Thyroid gland (tissue), 4 donors: ENCODE measurements at regions not wholly inside any gene's neighbourhood (a gene's known extent, or its start where the extent isn't known, plus 50 kb on each side); places are given as distances from the start of the nearest gene placed in this dataset.

ENCODE experiments used
- CTCF ChIP-seq, 6 experiments: fragments of 200-600 bp in 3 of 6; fragments of 450-650 bp in 3 of 6; sonication (generic) in 3 of 6; IDR thresholded peaks; one replicate each; pipeline ENCODE4 v1.5.1; 2016 to 2019; ENCODE audit warnings: antibody characterized with exemption in 6 of 6, mild to moderate bottlenecking in 2 of 6, inconsistent platforms in 1 of 6, moderate library complexity in 1 of 6
- POLR2A ChIP-seq, 2 donors: fragments of 450-650 bp; IDR thresholded peaks; one replicate each; pipeline ENCODE4 v1.6.1; 2017; ENCODE audit warnings: antibody characterized with exemption in 2 of 2, mild to moderate bottlenecking in 2 of 2, moderate library complexity in 1 of 2

DNA sequence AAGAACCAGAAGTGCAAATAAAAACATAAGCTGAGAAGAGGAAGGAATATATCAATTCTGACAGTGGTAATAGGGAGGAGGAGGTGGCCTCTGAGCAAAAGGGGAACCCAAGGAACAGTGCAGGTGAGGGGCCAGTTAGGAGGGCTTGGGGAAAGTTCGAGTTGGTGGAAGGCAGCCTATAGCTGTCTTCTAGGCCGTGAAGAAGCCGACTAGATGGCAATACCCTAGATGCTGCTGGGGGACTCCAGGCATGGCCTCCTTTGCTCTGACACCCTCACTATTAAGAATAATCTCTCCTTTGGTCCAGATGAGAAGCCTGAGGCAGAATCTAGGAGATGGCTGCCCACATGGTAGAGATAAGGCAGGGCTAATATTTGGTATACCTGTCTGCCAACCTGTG, 351.1 kb upstream of the PLXNA2 start:
- no peak for TF ChIP-seq CTCF (IDR thresholded peaks at IDR 0.05)
- no peak for TF ChIP-seq POLR2A (IDR thresholded peaks at IDR 0.05)
